ENCODE measurements at regions not wholly inside any gene's neighbourhood (a gene's known extent, or its start where the extent isn't known, plus 50 kb on each side); places are given as distances from the start of the nearest gene placed in this dataset.

GRCh38 chr4:41430792-41431191, 107.2 kb upstream of the LIMCH1 start:
- no peak for DNase-seq

DNA sequence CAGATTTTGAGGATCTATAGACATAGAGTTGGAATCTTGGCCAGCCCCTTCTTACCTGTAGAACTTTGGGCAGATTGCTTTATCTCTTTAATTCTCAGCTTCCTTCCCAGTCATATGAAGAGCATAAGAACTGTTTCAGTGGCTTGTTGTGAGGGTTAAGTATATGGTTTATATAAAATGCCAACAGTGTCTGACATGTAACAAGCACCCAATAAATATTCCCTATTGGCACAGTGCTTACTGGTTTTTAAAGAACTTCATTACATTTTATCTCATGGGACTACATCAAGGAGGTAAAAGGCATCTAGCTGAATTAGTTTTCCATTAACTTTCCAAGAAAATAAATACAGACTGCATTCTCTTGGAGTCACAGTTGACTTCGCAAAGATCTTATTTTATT, 106.7 kb upstream of the LIMCH1 start:
- DNase-seq, result no peak

DNA sequence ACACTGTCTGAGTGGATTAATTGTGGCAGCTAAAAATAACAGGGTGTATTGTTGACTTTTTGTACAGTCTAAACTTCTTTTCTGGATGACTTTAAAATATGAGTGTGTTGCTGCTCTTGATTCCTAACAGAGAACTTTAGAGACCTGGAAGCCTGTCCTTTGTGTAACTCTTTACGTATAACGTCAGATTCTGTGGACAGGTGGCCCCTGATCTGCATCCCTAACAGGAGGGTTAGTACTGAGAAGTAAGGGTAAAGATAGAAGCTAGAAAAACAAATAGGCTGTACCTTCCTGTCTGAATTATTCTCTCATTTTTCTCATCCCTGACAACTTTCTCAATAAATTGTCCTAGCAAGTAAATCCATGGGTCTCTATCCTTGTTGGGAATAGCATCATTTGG, 105.7 kb upstream of the LIMCH1 start:
- no peak for DNase-seq

- no peak for DNase-seq
Observed at GRCh38 chr4:41432881-41433280, 105.1 kb upstream of the LIMCH1 start.

- DNase-seq, result no peak
Observed at GRCh38 chr4:41433361-41433760, 104.6 kb upstream of the LIMCH1 start.

GRCh38 chr4:41435510-41435909, 102.4 kb upstream of the LIMCH1 start:
- no peak for DNase-seq

- DNase-seq, result no peak
Observed at GRCh38 chr4:41436419-41436818, 101.5 kb upstream of the LIMCH1 start.

DNA sequence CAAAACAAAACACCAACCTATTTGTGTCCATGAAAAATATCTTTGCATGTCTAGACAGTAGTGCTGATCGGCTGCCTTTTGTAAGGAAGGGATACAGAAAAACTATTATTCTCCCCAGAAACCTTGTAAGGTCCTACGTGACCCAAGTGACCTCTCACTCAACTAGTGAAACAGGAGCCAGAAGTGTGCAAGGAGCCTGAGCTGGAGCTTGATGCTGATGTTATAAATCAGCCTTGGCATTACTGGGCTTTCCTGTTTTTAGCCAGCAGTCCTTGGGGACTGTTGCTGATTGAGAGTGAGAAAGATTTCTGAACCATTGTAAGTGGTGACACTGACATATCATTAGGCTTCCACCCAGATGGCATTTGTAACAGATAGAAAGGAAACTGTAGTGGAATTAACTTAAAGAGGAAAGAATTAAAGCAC, 100.8 kb upstream of the LIMCH1 start:
- DNase-seq, result no peak

DNA sequence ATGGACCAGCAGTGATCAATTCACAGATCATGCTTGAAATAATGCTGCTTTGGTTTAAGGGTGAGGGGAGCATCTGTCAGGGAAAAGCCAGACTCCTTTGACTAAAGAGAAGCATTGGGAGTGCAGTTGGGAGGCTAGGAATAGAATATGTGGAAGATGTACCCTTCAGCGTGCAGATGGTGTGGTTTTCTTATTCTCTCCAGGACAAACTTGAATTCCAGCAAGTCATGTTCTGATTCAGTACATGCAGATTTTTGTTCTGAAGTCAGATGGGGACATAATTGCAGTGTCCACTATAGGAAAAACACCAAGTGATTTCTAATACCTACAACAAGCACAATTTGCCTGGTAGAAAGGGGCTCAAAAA, 99.0 kb upstream of the LIMCH1 start:
- DNase-seq, result no peak

- DNase-seq, result no peak
Observed at GRCh38 chr4:41442810-41443209, 95.1 kb upstream of the LIMCH1 start.

- DNase-seq, result no peak
Observed at GRCh38 chr4:41443340-41444079, 94.4 kb upstream of the LIMCH1 start.

DNA sequence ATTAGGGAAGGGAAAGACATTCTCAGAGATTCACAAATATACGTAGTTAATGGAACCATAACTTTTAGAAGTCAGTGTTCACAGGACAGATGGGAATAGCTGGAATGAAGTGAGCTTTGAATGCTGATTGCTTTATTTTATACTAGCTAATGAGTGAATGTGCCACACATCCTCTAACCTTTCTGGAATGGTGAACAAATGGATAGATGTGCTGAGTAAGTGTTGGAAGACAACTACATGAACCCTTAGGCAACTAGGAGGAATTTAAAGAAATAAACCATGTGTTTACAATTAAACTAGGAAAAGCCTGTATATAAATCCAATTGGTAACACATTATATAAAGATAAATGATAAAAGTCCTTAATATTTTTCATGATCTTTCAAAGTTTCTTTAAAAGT, 91.6 kb upstream of the LIMCH1 start:
- DNase-seq, result no peak

GRCh38 chr4:41446981-41447725, 90.8 kb upstream of the LIMCH1 start:
- no peak for DNase-seq

- no peak for DNase-seq
Observed at GRCh38 chr4:41448934-41449333, 89.0 kb upstream of the LIMCH1 start.

DNA sequence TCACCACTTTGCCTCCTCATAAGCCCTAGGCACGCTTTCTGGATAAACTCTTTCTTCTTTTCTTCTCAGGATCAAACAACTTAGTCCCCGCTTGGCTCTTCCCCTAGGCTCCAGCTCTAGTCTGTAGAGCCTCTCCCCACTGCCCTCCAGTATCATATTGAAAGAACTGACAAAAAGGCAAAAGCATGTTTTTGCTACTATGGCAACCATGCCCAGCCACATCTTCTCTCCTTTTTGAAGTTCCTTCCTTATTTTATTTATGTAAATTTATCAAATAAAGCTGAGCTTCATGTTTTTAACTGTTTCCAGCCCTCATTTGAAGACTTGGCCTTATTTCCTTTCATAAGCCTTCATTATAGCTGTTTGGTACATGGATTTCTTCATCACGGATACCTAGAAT, 86.0 kb upstream of the LIMCH1 start:
- DNase-seq, result no peak

GRCh38 chr4:41452484-41453225, 85.3 kb upstream of the LIMCH1 start:
- no peak for DNase-seq

GRCh38 chr4:41454423-41454822, 83.5 kb upstream of the LIMCH1 start:
- no peak for DNase-seq

GRCh38 chr4:41455206-41455605, 82.8 kb upstream of the LIMCH1 start:
- DNase-seq, result no peak

DNA sequence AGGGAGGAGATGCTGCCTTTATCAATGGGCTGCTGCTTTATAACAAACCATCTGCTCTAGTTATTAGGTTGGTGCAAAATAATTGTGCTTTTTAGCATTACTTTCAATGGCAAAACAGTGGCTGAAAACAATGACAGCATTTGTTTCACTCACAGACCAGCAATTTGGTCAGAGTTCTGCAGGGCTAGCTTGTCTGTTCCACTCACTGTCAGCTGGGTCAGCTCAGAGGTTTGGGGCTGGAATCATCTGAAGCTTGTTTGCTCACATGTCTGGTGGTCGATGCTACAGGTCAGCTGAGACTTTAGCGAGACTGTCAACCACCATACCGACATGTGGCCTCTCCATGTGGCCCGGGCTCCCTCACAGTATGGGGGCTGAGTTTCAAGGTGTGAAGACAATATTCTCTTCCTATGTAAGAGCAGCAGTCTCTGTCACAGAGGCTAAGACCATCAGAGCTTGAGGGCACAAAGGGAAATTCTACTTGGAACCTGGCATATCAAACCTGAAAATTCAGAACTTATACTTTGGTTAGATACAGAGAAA, 81.3 kb upstream of the LIMCH1 start:
- DNase-seq, result no peak

DNA sequence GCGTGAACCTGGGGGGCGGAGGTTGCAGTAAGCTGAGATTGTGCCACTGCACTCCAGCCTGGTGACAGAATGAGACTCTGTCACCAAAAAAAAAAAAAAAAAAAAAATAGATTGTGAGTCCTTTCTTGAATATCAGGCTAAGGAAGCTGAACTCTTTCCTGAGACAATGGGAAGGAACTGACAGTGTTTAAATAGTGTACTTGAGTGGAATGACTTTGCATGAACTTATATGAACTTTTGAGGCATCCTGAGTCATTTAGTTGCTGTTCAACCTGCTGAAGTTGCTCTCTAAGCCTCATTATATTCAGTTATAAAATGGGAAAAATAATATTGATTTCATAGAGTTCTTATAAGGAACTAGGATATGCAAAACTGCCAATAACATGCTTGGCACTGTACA, 79.3 kb upstream of the LIMCH1 start:
- DNase-seq, result no peak

GRCh38 chr4:41460641-41461040, 77.3 kb upstream of the LIMCH1 start:
- DNase-seq, result no peak

DNA sequence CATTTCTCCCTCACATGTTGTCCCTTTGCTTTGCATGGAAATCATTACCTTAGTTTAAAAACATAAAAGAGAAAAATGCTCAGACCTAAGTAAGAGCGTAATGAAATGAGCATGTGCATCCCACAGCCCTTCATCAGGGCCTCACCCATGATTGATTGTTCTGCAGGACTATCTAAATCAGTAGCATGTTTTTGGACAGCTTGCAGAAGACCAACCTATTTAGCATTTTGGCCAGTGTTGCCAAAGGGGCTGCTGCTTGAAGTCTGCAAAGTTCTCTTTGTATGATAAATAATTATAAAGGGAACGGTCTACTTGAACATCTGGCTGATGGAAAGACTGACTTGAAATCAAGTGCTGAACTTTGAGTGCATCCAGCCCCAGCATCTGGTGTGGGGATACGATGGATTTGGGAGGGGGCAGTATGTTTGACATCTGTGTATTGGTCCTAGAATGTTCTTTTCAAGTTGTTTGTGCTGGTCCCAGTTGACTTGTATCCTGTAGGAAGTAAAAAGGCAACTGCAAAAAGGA, 76.1 kb upstream of the LIMCH1 start:
- no peak for DNase-seq

DNA sequence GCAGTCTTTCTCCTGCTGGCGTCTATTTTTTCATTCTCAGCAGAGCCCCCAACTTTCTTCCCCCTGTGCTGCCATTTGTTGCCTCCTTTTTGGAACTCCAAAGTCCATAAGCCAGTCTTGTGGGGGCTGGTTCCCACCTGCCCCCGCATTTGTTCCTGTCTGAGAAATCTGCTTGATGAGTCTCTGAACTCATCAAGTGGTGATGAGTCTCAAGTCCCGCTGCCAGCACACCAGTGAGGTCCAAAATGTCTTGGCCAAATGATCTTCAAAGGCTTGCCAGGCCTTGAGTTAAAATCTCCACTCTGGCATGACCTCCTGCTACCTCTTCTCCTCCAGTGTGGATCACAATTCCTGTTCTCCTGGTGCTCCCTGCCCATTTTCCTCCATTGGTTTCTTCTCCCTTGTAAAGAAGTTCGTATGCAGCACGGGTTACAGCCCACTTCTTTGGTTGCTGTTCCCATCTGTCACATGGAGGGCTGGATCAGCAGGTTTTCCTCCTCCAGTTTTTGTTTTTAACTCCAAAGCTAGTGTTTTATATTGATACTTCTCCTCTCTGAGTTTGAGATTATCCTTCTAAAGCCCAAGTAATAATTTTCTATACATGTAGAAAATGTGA, 72.7 kb upstream of the LIMCH1 start:
- no peak for DNase-seq

Measured in DMS79 (cell line).